ENCODE measurements at regions not wholly inside any gene's neighbourhood (a gene's known extent, or its start where the extent isn't known, plus 50 kb on each side); places are given as distances from the start of the nearest gene placed in this dataset.

DNA sequence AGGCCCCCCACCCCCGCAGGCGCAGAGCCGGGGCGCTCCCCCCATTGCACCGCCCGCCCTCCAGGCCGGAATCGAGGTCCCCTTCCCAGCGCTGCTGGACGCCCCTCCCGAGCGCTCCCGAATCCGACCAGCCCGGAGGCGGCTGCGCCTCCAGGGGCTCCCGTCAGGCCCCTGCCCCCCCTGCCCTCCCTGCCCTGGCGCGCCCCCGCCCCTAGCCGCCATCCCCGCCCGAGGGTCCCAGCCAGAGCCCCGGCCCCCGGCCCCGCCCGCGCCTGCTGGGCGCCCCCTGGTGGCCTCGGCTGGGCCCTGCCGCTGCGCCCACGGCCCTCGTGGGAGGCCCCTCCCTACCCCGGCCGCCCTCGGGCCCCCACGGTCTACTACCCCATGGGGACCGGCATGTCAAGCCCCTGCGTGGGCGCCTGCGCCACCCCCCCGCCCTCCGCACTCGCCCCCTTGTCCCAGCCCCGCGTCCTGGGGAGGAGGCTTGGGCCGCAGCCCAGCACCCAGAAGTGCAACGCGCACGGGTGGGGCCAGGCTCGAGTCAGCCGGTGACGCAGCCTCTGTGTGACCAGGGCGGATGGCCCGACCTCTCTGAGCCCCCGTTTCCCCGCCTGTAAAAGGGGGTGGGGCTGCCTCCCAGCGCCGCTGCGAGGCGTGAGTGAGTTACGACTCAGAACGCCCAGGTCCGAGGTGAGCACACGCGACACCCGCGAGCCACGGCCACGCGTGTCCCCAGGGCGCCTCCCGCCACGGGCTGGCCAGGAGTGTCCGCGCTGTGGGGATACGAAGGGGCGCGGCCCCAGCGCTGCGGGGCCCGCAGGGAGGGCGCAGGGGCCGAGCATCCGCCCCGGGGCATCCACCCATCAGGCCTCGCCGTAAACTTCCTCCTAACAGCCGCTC is 104.9 kb downstream of the FAM53A start:
- Histone ChIP-seq H3K4me3 (peak overlapping the region; percentile 56 to 69 (median 64)), H3K4me1 (peaks cover 3 to 37% (median 27%) of the 10 kb centered on the region in 4 donors), H3K9me3 (no peaks in the 10 kb centered on the region), H3K27me3 (peaks cover 0 to 31% (median 0%) of the 10 kb centered on the region in 3 donors), H3K36me3 (no peaks in the 10 kb centered on the region), H3K27ac (peak overlapping the region; percentile 71 to 93 (median 86))
- intact Hi-C loops (cut with DNase I; ENCODE audit: low total_unique reads) = no loop called here
- no peak for TF ChIP-seq POLR2A (IDR thresholded peaks at IDR 0.05)
- TF ChIP-seq EP300 (IDR thresholded peaks at IDR 0.05) = no peak
- TF ChIP-seq, protein P1, sequence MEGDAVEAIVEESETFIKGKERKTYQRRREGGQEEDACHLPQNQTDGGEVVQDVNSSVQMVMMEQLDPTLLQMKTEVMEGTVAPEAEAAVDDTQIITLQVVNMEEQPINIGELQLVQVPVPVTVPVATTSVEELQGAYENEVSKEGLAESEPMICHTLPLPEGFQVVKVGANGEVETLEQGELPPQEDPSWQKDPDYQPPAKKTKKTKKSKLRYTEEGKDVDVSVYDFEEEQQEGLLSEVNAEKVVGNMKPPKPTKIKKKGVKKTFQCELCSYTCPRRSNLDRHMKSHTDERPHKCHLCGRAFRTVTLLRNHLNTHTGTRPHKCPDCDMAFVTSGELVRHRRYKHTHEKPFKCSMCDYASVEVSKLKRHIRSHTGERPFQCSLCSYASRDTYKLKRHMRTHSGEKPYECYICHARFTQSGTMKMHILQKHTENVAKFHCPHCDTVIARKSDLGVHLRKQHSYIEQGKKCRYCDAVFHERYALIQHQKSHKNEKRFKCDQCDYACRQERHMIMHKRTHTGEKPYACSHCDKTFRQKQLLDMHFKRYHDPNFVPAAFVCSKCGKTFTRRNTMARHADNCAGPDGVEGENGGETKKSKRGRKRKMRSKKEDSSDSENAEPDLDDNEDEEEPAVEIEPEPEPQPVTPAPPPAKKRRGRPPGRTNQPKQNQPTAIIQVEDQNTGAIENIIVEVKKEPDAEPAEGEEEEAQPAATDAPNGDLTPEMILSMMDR (IDR thresholded peaks at IDR 0.05) = peak in 3 of 7 experiments; percentile 75 to 93 (median 81)
- peak in 1 of 3 donors; percentile 31 for TF ChIP-seq POLR2AphosphoS5 (IDR thresholded peaks at IDR 0.05)
- WGBS, 5 donors = 0 to 3% (median 1%) methylated on average over 15 to 91 of the region's 91 CpGs
- peak; percentile 83 to 84 for DNase-seq

DNA sequence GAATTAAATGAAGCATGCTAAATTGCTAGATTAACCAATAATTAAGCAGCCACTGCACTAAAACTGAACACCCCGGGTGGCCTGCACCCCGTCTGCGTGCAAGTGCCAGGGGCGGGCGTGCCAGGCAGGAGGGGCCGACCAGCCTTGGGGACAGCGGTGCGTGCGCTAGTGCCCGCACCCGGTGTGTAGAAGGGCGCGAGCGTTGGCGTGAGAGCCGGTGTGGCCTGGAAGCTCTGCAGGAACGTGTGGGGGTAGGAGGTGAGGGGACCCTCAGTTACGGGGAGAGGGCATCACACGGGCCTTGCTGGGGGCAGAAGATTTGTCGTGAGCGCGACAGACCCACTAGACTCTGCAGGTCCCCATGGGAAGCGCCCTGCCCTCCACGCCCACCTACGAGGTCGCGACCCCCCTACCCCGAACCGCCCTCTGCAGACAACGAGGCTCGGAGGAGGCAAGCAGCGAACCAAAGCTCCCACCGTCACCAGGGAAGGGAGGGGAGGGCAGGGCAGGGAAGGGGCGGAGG is 105.8 kb downstream of the FAM53A start:
- WGBS, 5 donors = 17 to 28% (median 22%) methylated on average over 21 to 34 of the region's 34 CpGs
- Histone ChIP-seq H3K27ac (no peak overlapping the region), H3K4me3 (peak overlapping the region in 2 of 4 donors; percentile 60 to 68), H3K4me1 (peaks cover 3 to 37% (median 27%) of the 10 kb centered on the region in 4 donors), H3K36me3 (no peaks in the 10 kb centered on the region), H3K9me3 (no peaks in the 10 kb centered on the region), H3K27me3 (peaks cover 0 to 31% (median 0%) of the 10 kb centered on the region in 3 donors)
- intact Hi-C loops (cut with DNase I; ENCODE audit: low total_unique reads) = no loop called here
- DNase-seq = peak in 1 of 2 donors; percentile 36
- TF ChIP-seq, protein P1 (IDR thresholded peaks at IDR 0.05) = no peak
- TF ChIP-seq EP300 (IDR thresholded peaks at IDR 0.05) (no peak), POLR2AphosphoS5 (IDR thresholded peaks at IDR 0.05) (no peak), POLR2A (IDR thresholded peaks at IDR 0.05) (no peak)

DNA sequence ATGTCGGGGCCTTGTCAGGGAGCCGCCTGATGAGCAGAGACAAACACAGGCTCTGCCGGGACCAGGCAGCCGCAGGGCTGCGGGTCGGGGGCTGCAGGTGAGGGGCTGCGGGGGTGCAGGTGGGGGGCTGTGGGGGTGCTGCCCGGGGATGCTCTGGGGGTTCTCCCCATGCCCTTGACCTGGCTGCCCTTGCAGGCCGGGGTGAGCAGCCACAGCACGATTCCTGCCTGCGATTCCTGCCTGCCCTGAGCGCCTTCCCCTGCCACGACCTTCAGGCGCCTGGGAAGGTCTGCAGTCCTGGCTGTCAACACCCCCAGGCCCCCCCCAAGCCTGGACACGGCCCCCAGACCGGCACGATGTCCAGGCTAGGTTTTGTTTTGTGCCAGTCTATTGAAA is 106.3 kb downstream of the FAM53A start:
- Histone ChIP-seq H3K9me3 (no peaks in the 10 kb centered on the region), H3K4me3 (no peak overlapping the region), H3K27me3 (peaks cover 0 to 31% (median 0%) of the 10 kb centered on the region in 3 donors), H3K27ac (no peak overlapping the region), H3K4me1 (peaks cover 3 to 37% (median 27%) of the 10 kb centered on the region in 4 donors), H3K36me3 (no peaks in the 10 kb centered on the region)
- TF ChIP-seq POLR2AphosphoS5 (IDR thresholded peaks at IDR 0.05) (no peak), EP300 (IDR thresholded peaks at IDR 0.05) (no peak), POLR2A (IDR thresholded peaks at IDR 0.05) (no peak)
- TF ChIP-seq, protein P1 (IDR thresholded peaks at IDR 0.05) = no peak
- WGBS, 5 donors = 46 to 64% (median 53%) methylated on average over 12 to 17 of the region's 17 CpGs
- intact Hi-C loops (cut with DNase I; ENCODE audit: low total_unique reads) = no loop called here
- no peak for DNase-seq

DNA sequence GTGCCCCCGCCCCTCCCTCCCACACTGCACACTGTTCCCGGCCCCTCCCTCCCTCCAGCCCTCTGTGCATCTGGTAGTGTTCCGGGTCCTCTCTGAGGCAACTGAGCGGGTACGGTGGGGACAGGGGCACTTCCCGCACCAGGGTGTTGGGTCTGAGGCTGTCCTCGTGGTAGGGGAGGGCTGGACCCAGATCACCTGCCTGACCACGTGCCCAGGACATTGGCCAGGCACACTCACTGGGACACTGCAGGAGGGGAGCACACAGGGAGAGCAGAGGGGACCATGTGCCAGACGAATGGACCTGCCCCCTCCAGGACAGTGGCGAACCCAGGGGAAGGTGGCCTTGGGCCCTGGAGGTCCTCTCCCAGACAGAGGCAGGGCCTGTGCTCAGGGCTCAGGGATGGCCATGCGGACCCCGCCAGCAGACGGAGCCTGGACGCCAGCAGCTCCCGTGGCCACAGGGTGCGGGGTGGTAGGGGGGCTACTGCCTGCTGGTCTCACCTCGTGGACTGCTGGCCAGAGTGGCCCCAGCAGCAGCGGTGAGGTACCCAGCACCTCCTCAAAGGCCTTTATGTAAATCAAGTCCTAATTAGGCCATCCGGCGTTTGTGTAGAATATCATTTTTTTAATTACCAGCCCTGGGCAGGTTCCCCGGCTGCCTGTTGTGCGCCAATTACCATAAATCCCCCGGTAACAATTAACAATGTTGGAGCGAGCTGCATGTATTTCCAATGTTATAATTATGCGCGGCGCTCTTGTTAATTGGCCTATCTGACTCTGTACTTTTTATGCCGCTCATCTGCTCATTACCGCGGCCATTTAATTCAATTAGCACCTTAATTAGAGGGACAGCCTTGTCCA is 106.9 kb downstream of the FAM53A start:
- 78 to 89% (median 82%) methylated on average over 25 to 30 of the region's 30 CpGs for WGBS, 5 donors
- Histone ChIP-seq H3K4me1 (peaks cover 3 to 41% (median 29%) of the 10 kb centered on the region in 4 donors), H3K9me3 (no peaks in the 10 kb centered on the region), H3K27ac (no peak overlapping the region), H3K4me3 (no peak overlapping the region), H3K27me3 (peaks cover 0 to 31% (median 0%) of the 10 kb centered on the region in 3 donors), H3K36me3 (no peaks in the 10 kb centered on the region)
- no peak for DNase-seq
- intact Hi-C loops (cut with DNase I; ENCODE audit: low total_unique reads) = no loop called here
- no peak for TF ChIP-seq POLR2A (IDR thresholded peaks at IDR 0.05)
- TF ChIP-seq EP300 (IDR thresholded peaks at IDR 0.05) = no peak
- TF ChIP-seq POLR2AphosphoS5 (IDR thresholded peaks at IDR 0.05) = no peak
- TF ChIP-seq, protein P1 (IDR thresholded peaks at IDR 0.05) = no peak

All from stomach (tissue), 8 donors.